MCF 10A (cell line): ENCODE measurements at regions not wholly inside any gene's neighbourhood (a gene's known extent, or its start where the extent isn't known, plus 50 kb on each side); places are given as distances from the start of the nearest gene placed in this dataset.

Source experiments
- BruUV-seq: library from RNA; stranded (reverse); fragments of 400-500 nt; replicated peaks from 2 replicates; lab custom pipeline; 2021; lab: Mats Ljungman, UMichigan
- CTCF ChIA-PET: fragments of 300-600 bp; sonication (Branson Sonifier 250); formaldehyde crosslinking; extraction: SDS; loops from one replicate; lab custom pipeline; 2021; ENCODE audit warnings: antibody characterized with exemption, inconsistent platforms; lab: Yijun Ruan, JAX
- POLR2A ChIA-PET: fragments of 300-600, 350-650 bp; sonication (Branson Sonifier 250); formaldehyde crosslinking; extraction: SDS; loops from one replicate; lab custom pipeline; 2020; ENCODE audit warnings: antibody characterized with exemption, inconsistent platforms; lab: Yijun Ruan, JAX
- DNase-seq: peaks from one replicate; pipeline ENCODE4 v3.0.0-alpha.2; 2018; ENCODE audit not compliant: unreplicated experiment
- H3K27ac Mint-ChIP-seq: one replicate; pipeline ENCODE4 v1.8.0; 2022; ENCODE audit warnings: mild to moderate bottlenecking, low read depth, mixed read lengths; ENCODE audit not compliant: unreplicated experiment
- H3K27me3 Mint-ChIP-seq: one replicate; pipeline ENCODE4 v1.8.0; 2022; ENCODE audit warnings: mixed read lengths; ENCODE audit not compliant: insufficient read depth, unreplicated experiment
- H3K36me3 Mint-ChIP-seq: one replicate; pipeline ENCODE4 v1.8.0; 2022; ENCODE audit warnings: mild to moderate bottlenecking, moderate library complexity, mixed read lengths; ENCODE audit not compliant: insufficient read depth, unreplicated experiment
- H3K4me1 Mint-ChIP-seq: one replicate; pipeline ENCODE4 v1.8.0; 2022; ENCODE audit warnings: mixed read lengths; ENCODE audit not compliant: insufficient read depth, unreplicated experiment
- H3K4me3 Mint-ChIP-seq: one replicate; pipeline ENCODE4 v1.8.0; 2022; ENCODE audit warnings: mild to moderate bottlenecking, moderate library complexity, mixed read lengths; ENCODE audit not compliant: unreplicated experiment
- H3K9me3 Mint-ChIP-seq: one replicate; pipeline ENCODE4 v1.8.0; 2022; ENCODE audit warnings: mixed read lengths; ENCODE audit not compliant: unreplicated experiment
- intact Hi-C: fragments of 100-400 bp; cut with micrococcal nuclease; formaldehyde crosslinking; loops from 2 replicates; pipeline ENCODE4 v1.14.1; 2022
- TF ChIP-seq, protein P1 (sequence below): fragments of 200-600 bp; IDR thresholded peaks from one replicate; pipeline ENCODE4 v1.8.0; 2022; ENCODE audit warnings: antibody characterized with exemption, mild to moderate bottlenecking; ENCODE audit not compliant: unreplicated experiment

DNA sequence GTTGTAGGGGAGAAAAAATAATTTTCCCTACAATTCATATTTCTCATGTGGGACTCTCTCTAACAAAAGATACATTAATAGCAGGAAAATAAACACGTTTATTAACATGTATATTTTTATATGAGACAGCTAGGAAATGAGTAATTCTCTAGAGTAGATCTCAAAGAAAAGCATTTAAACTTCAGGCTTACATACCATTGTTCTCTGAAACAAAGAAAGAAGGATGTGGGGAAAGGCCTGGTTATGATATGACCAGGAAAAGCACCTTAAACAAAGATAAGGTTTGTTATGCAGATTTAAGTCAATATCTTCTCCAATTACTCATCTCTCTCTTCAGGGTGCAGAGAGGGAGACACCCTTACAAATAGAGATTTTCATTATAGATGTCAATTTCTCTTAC, 131.3 kb downstream of the SLC7A11 start:
- CTCF ChIA-PET, result interaction anchor here (0.5 to 1.8 kb wide), 4 partner anchors 20 to 366 kb away, joined by 3 to 10 read pairs (median 4); no protein-coding TSS in a partner anchor
- Mint-ChIP-seq H3K27ac (no peak overlapping the region), H3K4me1 (no peaks in the 10 kb centered on the region), H3K4me3 (no peak overlapping the region), H3K27me3 (no peaks in the 10 kb centered on the region), H3K9me3 (no peaks in the 10 kb centered on the region), H3K36me3 (no peaks in the 10 kb centered on the region)
- no peak for DNase-seq
- BruUV-seq, result no TSS peak
- intact Hi-C loops, result no loop called here
- TF ChIP-seq, protein P1, sequence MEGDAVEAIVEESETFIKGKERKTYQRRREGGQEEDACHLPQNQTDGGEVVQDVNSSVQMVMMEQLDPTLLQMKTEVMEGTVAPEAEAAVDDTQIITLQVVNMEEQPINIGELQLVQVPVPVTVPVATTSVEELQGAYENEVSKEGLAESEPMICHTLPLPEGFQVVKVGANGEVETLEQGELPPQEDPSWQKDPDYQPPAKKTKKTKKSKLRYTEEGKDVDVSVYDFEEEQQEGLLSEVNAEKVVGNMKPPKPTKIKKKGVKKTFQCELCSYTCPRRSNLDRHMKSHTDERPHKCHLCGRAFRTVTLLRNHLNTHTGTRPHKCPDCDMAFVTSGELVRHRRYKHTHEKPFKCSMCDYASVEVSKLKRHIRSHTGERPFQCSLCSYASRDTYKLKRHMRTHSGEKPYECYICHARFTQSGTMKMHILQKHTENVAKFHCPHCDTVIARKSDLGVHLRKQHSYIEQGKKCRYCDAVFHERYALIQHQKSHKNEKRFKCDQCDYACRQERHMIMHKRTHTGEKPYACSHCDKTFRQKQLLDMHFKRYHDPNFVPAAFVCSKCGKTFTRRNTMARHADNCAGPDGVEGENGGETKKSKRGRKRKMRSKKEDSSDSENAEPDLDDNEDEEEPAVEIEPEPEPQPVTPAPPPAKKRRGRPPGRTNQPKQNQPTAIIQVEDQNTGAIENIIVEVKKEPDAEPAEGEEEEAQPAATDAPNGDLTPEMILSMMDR, result no peak
- POLR2A ChIA-PET, result no interaction called here

DNA sequence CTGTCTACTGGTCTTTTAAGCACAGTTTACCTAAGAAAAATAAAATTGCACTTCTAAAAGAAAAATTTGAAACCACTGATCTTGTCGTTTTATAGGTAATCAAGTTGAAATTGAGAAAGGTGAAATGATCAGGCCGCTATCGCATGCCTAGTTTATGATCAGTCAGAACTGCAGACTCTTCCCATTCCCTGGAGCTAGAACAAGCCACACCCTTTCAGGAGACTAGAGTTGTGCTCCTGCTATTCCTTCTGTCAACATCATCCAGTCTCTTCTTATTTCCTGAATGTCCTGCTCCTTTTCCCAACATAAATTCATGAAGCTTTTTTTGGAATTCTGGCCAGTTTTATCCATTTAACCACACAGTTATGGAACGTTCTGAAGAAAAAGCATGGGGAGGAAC, 135.1 kb downstream of the SLC7A11 start:
- ChIA-PET POLR2A (interaction anchor here (0.8 kb wide), 1 partner anchor 55 kb away, joined by 3 read pairs; no protein-coding TSS in a partner anchor), CTCF (interaction anchor here (0.6 to 1.6 kb wide), 3 partner anchors 13 to 71 kb away, joined by 3 to 5 read pairs (median 4); no protein-coding TSS in a partner anchor)
- Mint-ChIP-seq H3K36me3 (no peaks in the 10 kb centered on the region), H3K4me1 (no peaks in the 10 kb centered on the region), H3K9me3 (no peaks in the 10 kb centered on the region), H3K27ac (no peak overlapping the region), H3K4me3 (no peak overlapping the region), H3K27me3 (no peaks in the 10 kb centered on the region)
- TF ChIP-seq, protein P1, result no peak
- DNase-seq, result no peak
- no TSS peak for BruUV-seq
- intact Hi-C loops, result no loop called here

DNA sequence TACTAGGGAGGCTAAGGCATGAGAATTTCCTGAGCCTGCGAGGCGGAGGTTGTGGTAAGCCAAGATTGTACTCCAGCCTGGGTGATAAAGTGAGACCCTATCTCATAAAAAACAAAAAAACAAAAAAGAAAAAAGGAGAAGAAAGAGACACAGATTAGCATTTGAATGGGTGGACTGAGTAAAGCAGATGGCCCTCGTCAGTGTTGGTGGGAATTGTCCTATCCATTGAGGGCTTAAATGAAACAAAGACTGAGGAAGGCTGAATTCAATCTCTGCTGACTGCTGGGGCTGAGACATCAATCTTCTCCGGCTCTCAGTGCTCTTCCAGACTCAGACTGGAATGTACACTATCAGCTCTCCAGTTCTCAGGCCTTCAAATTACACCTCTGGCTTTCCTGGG, 136.8 kb downstream of the SLC7A11 start:
- DNase-seq, result no peak
- no peaks in the 10 kb centered on the region for H3K27me3 Mint-ChIP-seq
- BruUV-seq, result no TSS peak
- ChIA-PET CTCF (interaction anchor here (1.7 kb wide), 1 partner anchor 15 kb away, joined by 5 read pairs; no protein-coding TSS in a partner anchor), POLR2A (interaction anchor here (0.6 kb wide), 1 partner anchor 764 kb away, joined by 3 read pairs; no protein-coding TSS in a partner anchor)
- H3K4me1 Mint-ChIP-seq, result no peaks in the 10 kb centered on the region
- intact Hi-C loops, result no loop called here
- no peak overlapping the region for H3K27ac Mint-ChIP-seq
- no peaks in the 10 kb centered on the region for H3K9me3 Mint-ChIP-seq
- H3K36me3 Mint-ChIP-seq, result no peaks in the 10 kb centered on the region
- no peak overlapping the region for H3K4me3 Mint-ChIP-seq
- TF ChIP-seq, protein P1, result no peak

GRCh38 chr4:138104284-138104680, 137.9 kb downstream of the SLC7A11 start:
- BruUV-seq, result no TSS peak
- DNase-seq, result no peak
- Mint-ChIP-seq H3K27ac (no peak overlapping the region), H3K9me3 (no peaks in the 10 kb centered on the region), H3K4me3 (no peak overlapping the region), H3K36me3 (no peaks in the 10 kb centered on the region), H3K27me3 (no peaks in the 10 kb centered on the region), H3K4me1 (no peaks in the 10 kb centered on the region)
- CTCF ChIA-PET, result no interaction called here
- POLR2A ChIA-PET, result no interaction called here
- intact Hi-C loops, result no loop called here
- TF ChIP-seq, protein P1, result no peak
